HepG2 (cell line): ENCODE measurements at regions not wholly inside any gene's neighbourhood (a gene's known extent, or its start where the extent isn't known, plus 50 kb on each side); places are given as distances from the start of the nearest gene placed in this dataset.

Source experiments
- ATAC-seq: fragments of 200-7000 bp; cut with Tn5 transposase; 3 replicates; pipeline ENCODE4 v1.9.1; 2020; ENCODE audit warnings: mild to moderate bottlenecking, moderate library complexity
- BruUV-seq: library from RNA; stranded (reverse); fragments of 400-500 nt; replicated peaks from 2 replicates; lab custom pipeline; 2021; lab: Mats Ljungman, UMichigan
- CTCF ChIA-PET: fragments of 300-600 bp; formaldehyde crosslinking; extraction: SDS; loops from one replicate; lab custom pipeline; 2021; ENCODE audit warnings: low total read pairs, inconsistent platforms, low intra/inter-chr PET ratio; lab: Yijun Ruan, JAX
- POLR2A ChIA-PET: fragments of 350-600 bp; sonication (Branson Sonifier 250); formaldehyde crosslinking; loops from one replicate; lab custom pipeline; 2020; ENCODE audit warnings: antibody characterized with exemption, inconsistent platforms; lab: Yijun Ruan, JAX
- DNase-seq: peaks from one replicate; pipeline ENCODE4 v3.0.0-alpha.2; 2015; ENCODE audit warnings: low spot score
- FAIRE-seq: peaks from 3 replicates; lab custom pipeline; 2011; peaks lifted over from hg19 to GRCh38; lab: Jason Lieb, UNC
- H2AFZ ChIP-seq: one replicate; pipeline ENCODE4 v1.6.1; 2011; ENCODE audit warnings: low read length, inconsistent platforms
- H3K27ac ChIP-seq: fragments of 300-600 bp; 3 replicates; pipeline ENCODE4 v1.8.0; 2011; ENCODE audit warnings: mixed run types, mild to moderate bottlenecking, mixed read lengths, low read length, inconsistent platforms; ENCODE audit not compliant: insufficient read depth; ENCODE audit errors: extremely low read length
- H3K27me3 ChIP-seq, 2 experiments: fragments of 200-600 bp in 1 of 2; 2 replicates in 1 of 2; 3 replicates in 1 of 2; pipeline versions ENCODE4 v1.6.0 to v1.8.0; 2011; ENCODE audit warnings: low read length in 2 of 2, mild to moderate bottlenecking in 2 of 2, moderate library complexity in 2 of 2, inconsistent platforms in 1 of 2; ENCODE audit not compliant: insufficient read depth in 2 of 2, control insufficient read depth in 1 of 2
- H3K36me3 ChIP-seq, 2 experiments: fragments of 200-600 bp in 1 of 2; replicated peaks in 1 of 2; 2 replicates in 1 of 2; 3 replicates in 1 of 2; pipeline versions ENCODE4 v1.5.1 to v1.8.0; 2011; ENCODE audit warnings: low read length in 2 of 2, inconsistent platforms in 1 of 2; ENCODE audit not compliant: insufficient read depth in 2 of 2, control insufficient read depth in 1 of 2
- H3K4me1 ChIP-seq: 2 replicates; pipeline ENCODE4 v1.5.1; 2012; ENCODE audit warnings: low read length, inconsistent platforms; ENCODE audit not compliant: insufficient read depth
- H3K4me2 ChIP-seq: 2 replicates; pipeline ENCODE4 v1.6.0; 2011; ENCODE audit warnings: low read depth, low read length, inconsistent platforms
- H3K4me3 ChIP-seq, 3 experiments: fragments of 200-600 bp in 1 of 3; sonication (generic), shearing (Covaris generic) in 1 of 3; replicated peaks in 1 of 3; 2 replicates each; pipeline ENCODE4 v1.5.1; 2011 to 2016; ENCODE audit warnings: low read length in 3 of 3, inconsistent platforms in 2 of 3, low read depth in 2 of 3, mild to moderate bottlenecking in 2 of 3, control low read depth in 1 of 3, mixed read lengths in 1 of 3; ENCODE audit not compliant: insufficient read depth in 1 of 3
- H3K79me2 ChIP-seq: one replicate; pipeline ENCODE4 v1.6.1; 2011; ENCODE audit warnings: low read length, inconsistent platforms; ENCODE audit not compliant: insufficient read depth
- H3K9ac ChIP-seq: 2 replicates; pipeline ENCODE4 v1.6.0; 2011; ENCODE audit warnings: mild to moderate bottlenecking, low read depth, low read length, inconsistent platforms; ENCODE audit not compliant: insufficient read depth
- H3K9me3 ChIP-seq: 2 replicates; pipeline ENCODE4 v1.5.1; 2012; ENCODE audit warnings: mild to moderate bottlenecking, low read length
- H4K20me1 ChIP-seq: 2 replicates; pipeline ENCODE4 v1.6.0; 2011; ENCODE audit warnings: inconsistent platforms, mild to moderate bottlenecking, low read length, moderate library complexity; ENCODE audit not compliant: insufficient read depth
- PRPF4 ChIP-seq: fragments of 200-400 bp; formaldehyde crosslinking; IDR thresholded peaks from 2 replicates; pipeline ENCODE4 v1.6.1; 2016; ENCODE audit warnings: low read length, low read depth; ENCODE audit not compliant: poor library complexity, severe bottlenecking
- STAG1 ChIP-seq: sonication (generic); formaldehyde crosslinking; IDR thresholded peaks from 2 replicates; pipeline ENCODE4 v1.4.0; 2020; ENCODE audit warnings: missing genetic modification reagents
- WGBS: methylation state at CpG from one replicate; pipeline ENCODE4 v1.1.6; 2017; ENCODE audit warnings: low lambda C conversion rate; 5-methylcytosine and 5-hydroxymethylcytosine counted together
- in situ Hi-C: cut with HindIII; loops from 2 replicates; pipeline ENCODE4 v1.10.0; 2017; ENCODE audit warnings: low pct_unique_long_range_greater_than_20kb; ENCODE audit not compliant: extremely low pct_ligation_motif_present
- intact Hi-C: fragments of 100-400 bp; cut with micrococcal nuclease; formaldehyde crosslinking; loops from one replicate; pipeline ENCODE4 v1.10.0; 2022; ENCODE audit not compliant: unreplicated experiment
- TF ChIP-seq, protein P1 (sequence below): IDR thresholded peaks from 2 replicates; pipeline ENCODE4 v1.6.1; 2012; ENCODE audit warnings: low read length, improper control_type of control experiment
- TF ChIP-seq, protein P2 (sequence below): sonication (generic); formaldehyde crosslinking; IDR thresholded peaks from 2 replicates; pipeline ENCODE4 v1.5.0; 2020; ENCODE audit warnings: mild to moderate bottlenecking, missing genetic modification reagents, moderate library complexity

DNA sequence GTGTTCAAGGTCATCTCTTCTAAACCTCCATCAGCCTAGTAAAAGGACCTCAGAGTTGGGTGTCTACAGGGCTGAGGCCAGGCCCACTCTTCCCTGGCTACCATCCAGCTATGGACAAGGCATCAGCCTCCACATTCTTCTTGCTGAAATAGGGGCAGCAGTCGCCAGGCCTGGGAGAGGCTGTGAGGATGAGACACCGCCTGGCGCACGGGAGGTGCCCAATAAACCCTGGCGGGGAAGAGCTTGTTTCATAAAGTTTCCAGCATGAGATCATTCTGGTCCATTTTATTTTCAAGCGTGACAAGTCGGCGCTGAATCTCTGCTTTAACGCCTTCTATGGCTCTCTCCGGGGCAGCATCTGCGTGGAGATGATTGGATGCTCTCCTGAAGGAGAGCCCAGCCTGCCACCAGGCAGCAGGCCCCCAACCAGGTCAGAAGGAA lies 153.4 kb downstream of the OLFM1 start (continued):
- TF ChIP-seq, protein P1, sequence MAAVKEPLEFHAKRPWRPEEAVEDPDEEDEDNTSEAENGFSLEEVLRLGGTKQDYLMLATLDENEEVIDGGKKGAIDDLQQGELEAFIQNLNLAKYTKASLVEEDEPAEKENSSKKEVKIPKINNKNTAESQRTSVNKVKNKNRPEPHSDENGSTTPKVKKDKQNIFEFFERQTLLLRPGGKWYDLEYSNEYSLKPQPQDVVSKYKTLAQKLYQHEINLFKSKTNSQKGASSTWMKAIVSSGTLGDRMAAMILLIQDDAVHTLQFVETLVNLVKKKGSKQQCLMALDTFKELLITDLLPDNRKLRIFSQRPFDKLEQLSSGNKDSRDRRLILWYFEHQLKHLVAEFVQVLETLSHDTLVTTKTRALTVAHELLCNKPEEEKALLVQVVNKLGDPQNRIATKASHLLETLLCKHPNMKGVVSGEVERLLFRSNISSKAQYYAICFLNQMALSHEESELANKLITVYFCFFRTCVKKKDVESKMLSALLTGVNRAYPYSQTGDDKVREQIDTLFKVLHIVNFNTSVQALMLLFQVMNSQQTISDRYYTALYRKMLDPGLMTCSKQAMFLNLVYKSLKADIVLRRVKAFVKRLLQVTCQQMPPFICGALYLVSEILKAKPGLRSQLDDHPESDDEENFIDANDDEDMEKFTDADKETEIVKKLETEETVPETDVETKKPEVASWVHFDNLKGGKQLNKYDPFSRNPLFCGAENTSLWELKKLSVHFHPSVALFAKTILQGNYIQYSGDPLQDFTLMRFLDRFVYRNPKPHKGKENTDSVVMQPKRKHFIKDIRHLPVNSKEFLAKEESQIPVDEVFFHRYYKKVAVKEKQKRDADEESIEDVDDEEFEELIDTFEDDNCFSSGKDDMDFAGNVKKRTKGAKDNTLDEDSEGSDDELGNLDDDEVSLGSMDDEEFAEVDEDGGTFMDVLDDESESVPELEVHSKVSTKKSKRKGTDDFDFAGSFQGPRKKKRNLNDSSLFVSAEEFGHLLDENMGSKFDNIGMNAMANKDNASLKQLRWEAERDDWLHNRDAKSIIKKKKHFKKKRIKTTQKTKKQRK = no peak

DNA sequence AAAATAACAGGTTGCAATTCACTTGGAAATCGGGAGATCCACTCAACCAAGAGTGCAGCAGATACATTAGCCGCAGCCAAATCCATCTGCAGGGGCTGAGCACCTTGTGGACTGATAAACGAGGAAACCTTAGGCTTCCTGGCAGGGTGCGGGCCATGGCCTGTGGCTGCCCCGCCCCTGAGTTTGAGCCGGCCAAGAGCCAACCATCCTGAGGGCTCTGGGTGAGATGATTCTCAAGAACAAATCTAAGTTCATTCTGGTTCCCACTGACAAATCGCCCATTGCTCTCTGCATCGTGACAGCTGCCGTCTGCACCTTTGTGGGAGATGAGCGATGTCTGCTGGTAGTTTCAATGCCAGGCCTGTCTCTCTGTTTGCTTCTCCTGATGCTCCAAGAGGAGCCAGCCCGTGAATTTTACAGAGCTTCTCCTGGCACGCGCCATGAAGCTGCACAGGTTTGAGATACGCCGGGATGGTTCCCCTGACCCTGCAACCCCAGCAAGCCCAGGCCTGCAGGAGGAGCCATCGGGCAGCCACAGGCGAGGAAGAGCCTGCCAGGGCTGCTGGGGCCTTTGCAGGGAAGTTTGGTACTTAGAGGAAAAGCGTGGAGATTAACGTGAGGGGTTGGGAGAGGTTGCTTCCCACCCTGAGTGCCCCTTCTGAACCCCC lies 154.0 kb downstream of the OLFM1 start:
- TF ChIP-seq, protein P2, sequence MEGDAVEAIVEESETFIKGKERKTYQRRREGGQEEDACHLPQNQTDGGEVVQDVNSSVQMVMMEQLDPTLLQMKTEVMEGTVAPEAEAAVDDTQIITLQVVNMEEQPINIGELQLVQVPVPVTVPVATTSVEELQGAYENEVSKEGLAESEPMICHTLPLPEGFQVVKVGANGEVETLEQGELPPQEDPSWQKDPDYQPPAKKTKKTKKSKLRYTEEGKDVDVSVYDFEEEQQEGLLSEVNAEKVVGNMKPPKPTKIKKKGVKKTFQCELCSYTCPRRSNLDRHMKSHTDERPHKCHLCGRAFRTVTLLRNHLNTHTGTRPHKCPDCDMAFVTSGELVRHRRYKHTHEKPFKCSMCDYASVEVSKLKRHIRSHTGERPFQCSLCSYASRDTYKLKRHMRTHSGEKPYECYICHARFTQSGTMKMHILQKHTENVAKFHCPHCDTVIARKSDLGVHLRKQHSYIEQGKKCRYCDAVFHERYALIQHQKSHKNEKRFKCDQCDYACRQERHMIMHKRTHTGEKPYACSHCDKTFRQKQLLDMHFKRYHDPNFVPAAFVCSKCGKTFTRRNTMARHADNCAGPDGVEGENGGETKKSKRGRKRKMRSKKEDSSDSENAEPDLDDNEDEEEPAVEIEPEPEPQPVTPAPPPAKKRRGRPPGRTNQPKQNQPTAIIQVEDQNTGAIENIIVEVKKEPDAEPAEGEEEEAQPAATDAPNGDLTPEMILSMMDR (CRISPR knock-in tag) = peak; percentile 46
- TF ChIP-seq PRPF4 = no peak
- peak; percentile 35; the same call in 1 of the 2 replicates for TF ChIP-seq STAG1 (CRISPR knock-in tag)
- Histone ChIP-seq H3K9me3 (no peaks in the 10 kb centered on the region), H4K20me1 (0 out of 2 replicates have a peak, but pooled peaks cover 3% of the 10 kb centered on the region), H3K4me1 (no peaks in the 10 kb centered on the region), H3K4me2 (no peak overlapping the region), H3K9ac (no peak overlapping the region), H3K36me3 (no peaks in the 10 kb centered on the region), H3K79me2 (no peaks in the 10 kb centered on the region), H3K27me3 (peaks cover 8 to 60% of the 10 kb centered on the region in 2 experiments; a peak in 4 of 5 replicates), H3K27ac (no peak overlapping the region), H2AFZ (no peak overlapping the region), H3K4me3 (no peak overlapping the region)
- CTCF ChIA-PET = no interaction called here
- WGBS = 0% methylated on average over 2 of the region's 19 CpGs
- intact Hi-C loops (loop anchor here (2.0 kb wide), 1 partner anchor 23 kb away; no protein-coding TSS in a partner anchor), in situ Hi-C loops (no loop called here)
- FAIRE-seq = no peak
- POLR2A ChIA-PET = no interaction called here
- no peak for DNase-seq
- ATAC-seq = peak; percentile 73
- no TSS peak for BruUV-seq
